Mesendoderm (in vitro differentiated cells): ENCODE measurements at regions not wholly inside any gene's neighbourhood (a gene's known extent, or its start where the extent isn't known, plus 50 kb on each side); places are given as distances from the start of the nearest gene placed in this dataset.

Source experiments
- DNase-seq: peaks from one replicate; pipeline ENCODE4 v3.0.0; 2013
- H2AK5ac ChIP-seq: 2 replicates; pipeline ENCODE4 v1.6.1; 2013; ENCODE audit warnings: low read length, inconsistent platforms
- H2BK120ac ChIP-seq: 2 replicates; pipeline ENCODE4 v1.6.1; 2013; ENCODE audit warnings: low read depth, mild to moderate bottlenecking, low read length, moderate library complexity, mixed read lengths
- H2BK15ac ChIP-seq: replicated peaks from 2 replicates; pipeline ENCODE4 v1.6.1; 2013; ENCODE audit warnings: low read depth, mild to moderate bottlenecking, moderate library complexity
- H2BK5ac ChIP-seq: 2 replicates; pipeline ENCODE4 v1.6.1; 2013; ENCODE audit warnings: low read length, inconsistent platforms
- H3K18ac ChIP-seq: 2 replicates; pipeline ENCODE4 v1.6.1; 2013; ENCODE audit warnings: mild to moderate bottlenecking, low read length, mixed read lengths
- H3K23ac ChIP-seq: one replicate; pipeline ENCODE4 v1.6.1; 2013; ENCODE audit warnings: low read length
- H3K27ac ChIP-seq: 2 replicates; pipeline ENCODE4 v1.5.1; 2013; ENCODE audit warnings: low read depth, mild to moderate bottlenecking, inconsistent platforms, low read length, moderate library complexity
- H3K27me3 ChIP-seq: 2 replicates; pipeline ENCODE4 v1.6.1; 2013; ENCODE audit warnings: low read length, control low read depth, mild to moderate bottlenecking, inconsistent platforms; ENCODE audit not compliant: insufficient read depth, poor library complexity
- H3K36me3 ChIP-seq: 2 replicates; pipeline ENCODE4 v1.6.1; 2013; ENCODE audit warnings: low read length, inconsistent platforms; ENCODE audit not compliant: control insufficient read depth, insufficient read depth
- H3K4ac ChIP-seq: one replicate; pipeline ENCODE4 v1.6.1; 2013; ENCODE audit warnings: low read depth, mild to moderate bottlenecking, low read length, moderate library complexity
- H3K4me1 ChIP-seq: 2 replicates; pipeline ENCODE4 v1.6.1; 2013; ENCODE audit warnings: low read depth, low read length, inconsistent platforms; ENCODE audit not compliant: control insufficient read depth
- H3K4me2 ChIP-seq: 2 replicates; pipeline ENCODE4 v1.6.1; 2013; ENCODE audit warnings: low read length
- H3K4me3 ChIP-seq: 2 replicates; pipeline ENCODE4 v1.5.1; 2013; ENCODE audit warnings: mild to moderate bottlenecking, low read length
- H3K56ac ChIP-seq: one replicate; pipeline ENCODE4 v1.6.1; 2013; ENCODE audit warnings: low read length
- H3K79me1 ChIP-seq: 2 replicates; pipeline ENCODE4 v1.6.1; 2013; ENCODE audit warnings: low read length, inconsistent platforms
- H3K79me2 ChIP-seq: 2 replicates; pipeline ENCODE4 v1.6.1; 2013; ENCODE audit warnings: mild to moderate bottlenecking, low read length; ENCODE audit not compliant: control insufficient read depth, insufficient read depth
- H3K9ac ChIP-seq: 2 replicates; pipeline ENCODE4 v1.6.1; 2013; ENCODE audit warnings: low read length, inconsistent platforms
- H4K5ac ChIP-seq: one replicate; pipeline ENCODE4 v1.6.1; 2013; ENCODE audit warnings: low read length
- H4K8ac ChIP-seq: one replicate; pipeline ENCODE4 v1.6.1; 2013; ENCODE audit warnings: low read depth, mild to moderate bottlenecking, control low read depth, low read length, moderate library complexity
- WGBS: extraction: QIAGEN DNeasy Blood & Tissue Kit; methylation state at CpG from one replicate; pipeline ENCODE4 v1.1.7; 2013; ENCODE audit warnings: low lambda C conversion rate, missing lambda C conversion rate; ENCODE audit not compliant: insufficient coverage; ENCODE audit errors: extremely low coverage; 5-methylcytosine and 5-hydroxymethylcytosine counted together

DNA sequence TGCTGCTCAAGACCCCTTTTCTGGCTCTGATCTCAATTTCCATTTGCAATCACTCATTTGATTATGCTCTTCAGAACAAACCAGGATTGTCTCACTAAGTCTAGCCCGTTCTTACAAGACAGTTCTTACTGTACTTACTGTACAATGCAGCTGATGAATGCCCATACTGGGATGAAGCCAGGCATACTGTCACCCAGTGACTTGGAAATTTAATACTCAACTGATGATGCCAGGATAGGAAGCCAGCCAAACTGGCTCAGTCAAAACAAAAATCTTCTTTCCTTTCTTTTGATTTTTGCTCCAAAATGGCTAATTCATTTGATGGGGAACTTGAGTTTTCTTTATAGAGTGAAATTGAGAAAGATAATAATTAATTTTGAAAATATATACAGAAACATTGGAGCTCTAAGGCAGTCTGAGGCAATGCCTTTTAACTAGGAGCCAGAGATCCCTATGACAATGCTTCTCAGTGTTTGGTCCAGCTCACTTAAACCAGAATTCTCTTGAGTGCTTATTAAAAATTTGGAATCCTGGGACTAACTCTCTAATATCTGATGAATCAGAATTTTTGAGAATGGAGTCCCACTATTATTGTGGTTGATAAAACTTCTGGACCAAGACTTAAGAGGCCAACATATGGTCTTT is 265.6 kb upstream of the THBS1 start:
- Histone ChIP-seq H2BK5ac (no peak overlapping the region), H3K4me1 (no peaks in the 10 kb centered on the region), H3K79me1 (no peaks in the 10 kb centered on the region), H3K36me3 (no peaks in the 10 kb centered on the region), H3K18ac (no peak overlapping the region), H4K8ac (no peak overlapping the region), H3K4me2 (no peak overlapping the region), H3K9ac (no peak overlapping the region), H3K56ac (no peak overlapping the region), H3K4me3 (no peak overlapping the region), H3K27me3 (no peaks in the 10 kb centered on the region), H2BK15ac (no peak overlapping the region), H3K79me2 (no peaks in the 10 kb centered on the region), H4K5ac (no peak overlapping the region), H3K23ac (no peak overlapping the region), H2AK5ac (no peak overlapping the region), H2BK120ac (no peak overlapping the region), H3K4ac (no peak overlapping the region), H3K27ac (no peak overlapping the region)
- DNase-seq = no peak
- no CpG with 5 or more reads among the region's 1 CpG for WGBS

DNA sequence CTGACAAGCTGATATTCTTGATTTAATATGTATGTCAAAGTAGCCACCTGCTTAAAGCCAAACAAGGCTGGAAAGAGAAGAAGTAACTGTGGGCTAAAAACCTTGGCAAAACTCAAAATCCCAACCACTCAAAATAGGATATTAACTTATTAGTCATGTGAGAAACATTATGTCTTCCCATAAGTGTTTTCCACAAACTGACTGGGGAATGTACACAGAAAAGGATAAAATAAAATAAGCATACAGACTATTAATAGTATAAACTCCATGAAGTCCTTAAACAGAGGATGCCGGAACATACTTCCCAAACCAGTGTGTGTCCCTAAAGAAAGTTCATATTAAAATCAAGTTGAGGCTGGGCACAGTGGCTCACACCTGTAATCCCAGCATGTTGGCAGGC is 263.7 kb upstream of the THBS1 start:
- Histone ChIP-seq H3K4me3 (no peak overlapping the region), H3K79me2 (no peaks in the 10 kb centered on the region), H4K5ac (no peak overlapping the region), H2BK120ac (no peak overlapping the region), H3K9ac (no peak overlapping the region), H2BK5ac (no peak overlapping the region), H4K8ac (no peak overlapping the region), H3K79me1 (no peaks in the 10 kb centered on the region), H3K4me1 (no peaks in the 10 kb centered on the region), H2BK15ac (no peak overlapping the region), H3K36me3 (no peaks in the 10 kb centered on the region), H2AK5ac (no peak overlapping the region), H3K23ac (no peak overlapping the region), H3K18ac (no peak overlapping the region), H3K4ac (no peak overlapping the region), H3K27me3 (no peaks in the 10 kb centered on the region), H3K27ac (no peak overlapping the region), H3K4me2 (no peak overlapping the region), H3K56ac (no peak overlapping the region)
- no peak for DNase-seq
- no CpG with 5 or more reads among the region's 1 CpG for WGBS

DNA sequence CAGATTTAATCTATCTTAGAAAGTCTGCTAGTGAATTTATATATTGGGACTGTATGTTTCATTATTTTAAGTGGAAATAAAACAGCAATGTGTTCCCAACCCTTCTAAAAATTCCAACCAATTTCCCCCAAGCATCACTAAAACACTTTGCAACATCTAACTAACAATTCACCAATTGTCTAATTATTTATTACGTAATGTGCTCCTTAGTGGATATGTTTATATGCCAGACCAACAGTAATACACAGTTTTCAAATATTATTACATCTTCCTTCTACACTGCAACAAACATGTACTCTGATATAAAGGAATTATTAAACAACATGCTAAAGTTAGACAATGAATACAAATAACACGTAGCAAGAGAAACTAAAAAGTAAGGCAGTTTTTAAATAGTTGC is 262.6 kb upstream of the THBS1 start:
- Histone ChIP-seq H3K56ac (no peak overlapping the region), H3K27me3 (no peaks in the 10 kb centered on the region)

DNA sequence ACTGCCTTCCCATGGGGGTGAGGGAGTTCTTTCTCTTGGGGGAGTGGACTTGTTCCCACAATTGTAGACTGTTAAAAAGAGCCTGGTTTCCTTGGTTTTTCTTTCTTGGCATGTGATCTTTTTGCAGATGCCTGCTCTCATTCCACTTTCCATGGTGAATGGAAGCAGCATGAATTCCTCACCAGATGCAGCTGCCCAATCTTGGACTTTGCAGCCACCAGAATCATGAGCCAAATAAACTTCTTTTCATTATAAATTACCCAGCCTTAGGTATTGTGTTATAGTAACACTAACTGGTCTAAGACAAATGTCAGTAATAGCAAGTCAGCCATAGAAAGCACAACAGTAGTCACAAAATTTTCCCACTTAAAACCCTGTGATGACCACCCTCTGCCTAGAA is 260.5 kb upstream of the THBS1 start:
- no peak overlapping the region for H3K56ac ChIP-seq
- no peak overlapping the region for H4K8ac ChIP-seq
- no peak overlapping the region for H3K4me2 ChIP-seq
- no peak overlapping the region for H2AK5ac ChIP-seq
- no peak for DNase-seq
- no peaks in the 10 kb centered on the region for H3K4me1 ChIP-seq
- H3K9ac ChIP-seq = no peak overlapping the region
- H2BK15ac ChIP-seq = no peak overlapping the region
- no peaks in the 10 kb centered on the region for H3K27me3 ChIP-seq
- no peaks in the 10 kb centered on the region for H3K36me3 ChIP-seq
- no peak overlapping the region for H3K27ac ChIP-seq
- no peak overlapping the region for H3K4me3 ChIP-seq
- H3K79me1 ChIP-seq = no peaks in the 10 kb centered on the region
- H3K4ac ChIP-seq = no peak overlapping the region
- no peak overlapping the region for H2BK5ac ChIP-seq
- H3K79me2 ChIP-seq = no peaks in the 10 kb centered on the region
- no peak overlapping the region for H4K5ac ChIP-seq
- H3K23ac ChIP-seq = no peak overlapping the region
- H3K18ac ChIP-seq = no peak overlapping the region
- no peak overlapping the region for H2BK120ac ChIP-seq

More for the DNA sequence above, 262.6 kb upstream of the THBS1 start:
- Histone ChIP-seq H3K4me1 (no peaks in the 10 kb centered on the region), H2AK5ac (no peak overlapping the region), H3K4me3 (no peak overlapping the region), H2BK120ac (no peak overlapping the region), H3K79me2 (no peaks in the 10 kb centered on the region), H4K8ac (no peak overlapping the region), H3K23ac (no peak overlapping the region), H2BK15ac (no peak overlapping the region), H2BK5ac (no peak overlapping the region), H3K79me1 (no peaks in the 10 kb centered on the region), H3K4me2 (no peak overlapping the region), H3K4ac (no peak overlapping the region), H3K18ac (no peak overlapping the region), H3K27ac (no peak overlapping the region), H4K5ac (no peak overlapping the region), H3K36me3 (no peaks in the 10 kb centered on the region), H3K9ac (no peak overlapping the region)
- DNase-seq = no peak
- WGBS = no CpG with 5 or more reads among the region's 2 CpGs

DNA sequence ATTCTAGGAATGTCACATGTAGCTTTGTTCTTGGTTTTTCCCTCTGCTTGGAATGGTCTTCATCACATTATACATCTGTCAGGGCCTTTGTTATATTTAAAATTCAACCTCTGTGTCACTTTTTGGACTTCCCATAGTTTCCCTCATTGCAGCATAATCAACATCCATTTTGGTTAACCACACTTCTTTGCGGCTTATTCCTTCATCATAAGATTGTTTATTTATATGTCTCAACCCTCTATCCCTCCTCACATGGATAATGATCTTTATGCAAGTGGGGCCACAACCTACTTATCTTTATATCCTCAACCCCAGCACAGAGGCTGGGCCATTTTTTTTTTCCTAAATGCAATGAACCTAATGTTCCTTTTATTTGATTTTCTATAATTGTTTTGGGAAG is 260.0 kb upstream of the THBS1 start:
- Histone ChIP-seq H3K27ac (no peak overlapping the region), H4K5ac (no peak overlapping the region), H3K56ac (no peak overlapping the region), H2BK15ac (no peak overlapping the region), H2BK5ac (no peak overlapping the region), H3K27me3 (no peaks in the 10 kb centered on the region), H3K4me3 (no peak overlapping the region), H3K9ac (no peak overlapping the region), H3K23ac (no peak overlapping the region), H2AK5ac (no peak overlapping the region), H3K79me2 (no peaks in the 10 kb centered on the region), H3K4ac (no peak overlapping the region), H3K18ac (no peak overlapping the region), H3K36me3 (no peaks in the 10 kb centered on the region), H2BK120ac (no peak overlapping the region), H3K4me2 (no peak overlapping the region), H3K4me1 (no peaks in the 10 kb centered on the region), H4K8ac (no peak overlapping the region), H3K79me1 (no peaks in the 10 kb centered on the region)
- no CpG with 5 or more reads among the region's 1 CpG for WGBS
- DNase-seq = no peak

DNA sequence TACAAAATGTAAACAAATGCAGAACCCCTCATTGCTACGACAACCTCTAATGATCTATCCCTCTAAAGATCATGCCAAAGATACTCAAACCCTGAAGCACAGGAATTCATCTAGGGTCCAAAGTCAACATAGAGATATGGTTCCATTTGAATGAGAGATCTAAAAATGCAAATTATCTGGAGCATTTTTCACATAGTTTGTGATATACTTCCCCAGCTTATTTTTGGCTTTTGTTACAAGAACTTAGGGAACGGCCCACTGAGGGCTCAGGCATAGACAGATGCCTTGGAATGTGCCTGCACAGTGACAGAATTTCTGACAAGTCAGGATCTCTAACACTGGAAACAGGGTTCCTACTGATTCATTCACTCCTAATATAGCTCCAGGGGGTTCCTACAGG is 258.9 kb upstream of the THBS1 start:
- no peak overlapping the region for H3K18ac ChIP-seq

More for the DNA sequence above, 258.9 kb upstream of the THBS1 start:
- Histone ChIP-seq H3K27ac (no peak overlapping the region), H3K4ac (no peak overlapping the region), H3K79me2 (no peaks in the 10 kb centered on the region), H3K23ac (no peak overlapping the region), H2BK5ac (no peak overlapping the region), H2AK5ac (no peak overlapping the region), H3K79me1 (no peaks in the 10 kb centered on the region), H3K4me3 (no peak overlapping the region), H3K56ac (no peak overlapping the region), H3K4me2 (no peak overlapping the region), H4K8ac (no peak overlapping the region), H3K4me1 (no peaks in the 10 kb centered on the region), H3K9ac (no peak overlapping the region), H3K36me3 (no peaks in the 10 kb centered on the region), H4K5ac (no peak overlapping the region), H2BK15ac (no peak overlapping the region), H3K27me3 (no peaks in the 10 kb centered on the region), H2BK120ac (no peak overlapping the region)
- no CpG with 5 or more reads among the region's 2 CpGs for WGBS
- no peak for DNase-seq
